SK-N-SH (cell line): ENCODE measurements at regions not wholly inside any gene's neighbourhood (a gene's known extent, or its start where the extent isn't known, plus 50 kb on each side); places are given as distances from the start of the nearest gene placed in this dataset.

Experiments
- CTCF ChIA-PET: fragments of 300-600, 350-600 bp; formaldehyde crosslinking; extraction: SDS; loops from one replicate; lab custom pipeline; 2021; lab: Yijun Ruan, JAX
- POLR2A ChIA-PET: fragments of 350-600 bp; sonication (Branson Sonifier 250); formaldehyde crosslinking; extraction: SDS; loops from one replicate; lab custom pipeline; 2020; ENCODE audit warnings: antibody characterized with exemption, inconsistent platforms; lab: Yijun Ruan, JAX
- DNase-seq: peaks from one replicate; pipeline ENCODE4 v3.0.0; 2012
- H2AFZ ChIP-seq: fragments of 200-600 bp; sonication (generic); 2 replicates; pipeline ENCODE4 v1.8.1; 2016; ENCODE audit warnings: antibody characterized with exemption, mild to moderate bottlenecking, low read depth
- H3F3A ChIP-seq: fragments of 200-600 bp; sonication (generic); replicated peaks from 2 replicates; pipeline ENCODE3; 2016; ENCODE audit warnings: antibody characterized with exemption, mild to moderate bottlenecking; ENCODE audit not compliant: insufficient read depth
- H3K27ac ChIP-seq, 2 experiments: fragments of 200-500 bp in 1 of 2; fragments of 200-600 bp in 1 of 2; sonication (Bioruptor generic) in 1 of 2; sonication (generic), shearing (Covaris generic) in 1 of 2; 2 replicates each; pipeline versions ENCODE4 v1.5.1 to v1.6.1; 2014 to 2016; ENCODE audit warnings: low read depth in 2 of 2, inconsistent platforms in 1 of 2, low read length in 1 of 2, mild to moderate bottlenecking in 1 of 2, mixed read lengths in 1 of 2
- H3K27me3 ChIP-seq: fragments of 200-600 bp; sonication (generic), shearing (Covaris generic); 2 replicates; pipeline ENCODE4 v1.6.1; 2016; ENCODE audit warnings: mixed run types; ENCODE audit not compliant: insufficient read depth
- H3K36me3 ChIP-seq, 2 experiments: fragments of 200-500 bp in 1 of 2; fragments of 200-600 bp in 1 of 2; sonication (Bioruptor generic) in 1 of 2; sonication (generic) in 1 of 2; replicated peaks in 1 of 2; 2 replicates each; pipeline versions ENCODE3 to v1.5.1; 2014 to 2016; ENCODE audit warnings: low read length in 1 of 2, mild to moderate bottlenecking in 1 of 2; ENCODE audit not compliant: insufficient read depth in 2 of 2, control insufficient read depth in 1 of 2
- H3K4me1 ChIP-seq, 2 experiments: fragments of 200-500 bp in 1 of 2; fragments of 200-600 bp in 1 of 2; sonication (Bioruptor generic) in 1 of 2; sonication (generic), shearing (Covaris generic) in 1 of 2; 2 replicates each; pipeline versions ENCODE4 v1.5.1 to v1.6.1; 2014 to 2016; ENCODE audit warnings: low read depth in 1 of 2, low read length in 1 of 2, mixed run types in 1 of 2; ENCODE audit not compliant: insufficient read depth in 2 of 2, control insufficient read depth in 1 of 2
- H3K4me2 ChIP-seq: fragments of 200-600 bp; sonication (generic), shearing (Covaris generic); 2 replicates; pipeline ENCODE4 v1.6.1; 2017; ENCODE audit warnings: mixed run types
- H3K4me3 ChIP-seq, 2 experiments: fragments of 200-500 bp in 1 of 2; fragments of 200-600 bp in 1 of 2; sonication (Bioruptor generic) in 1 of 2; sonication (generic), shearing (Covaris generic) in 1 of 2; 2 replicates each; pipeline versions ENCODE4 v1.5.1 to v1.8.1; 2014 to 2016; ENCODE audit warnings: low read depth in 2 of 2, inconsistent platforms in 1 of 2, low read length in 1 of 2, mild to moderate bottlenecking in 1 of 2, mixed read lengths in 1 of 2, moderate library complexity in 1 of 2
- H3K79me2 ChIP-seq: fragments of 200-600 bp; sonication (generic); 2 replicates; pipeline ENCODE4 v1.8.1; 2017; ENCODE audit warnings: mild to moderate bottlenecking; ENCODE audit not compliant: insufficient read depth
- H3K9ac ChIP-seq: fragments of 200-600 bp; sonication (generic); 2 replicates; pipeline ENCODE4 v1.6.1; 2017; ENCODE audit warnings: mixed run types
- H3K9me2 ChIP-seq: fragments of 200-600 bp; sonication (generic); 2 replicates; pipeline ENCODE4 v1.6.1; 2017; ENCODE audit warnings: mixed run types
- H3K9me3 ChIP-seq: fragments of 200-600 bp; sonication (generic); 2 replicates; pipeline ENCODE4 v1.6.1; 2017; ENCODE audit warnings: mixed run types, mild to moderate bottlenecking, moderate library complexity
- H4K20me1 ChIP-seq: fragments of 200-600 bp; sonication (generic); 2 replicates; pipeline ENCODE4 v1.6.1; 2017; ENCODE audit warnings: mild to moderate bottlenecking, mixed run types; ENCODE audit not compliant: insufficient read depth
- ELF1 ChIP-seq: IDR thresholded peaks from 2 replicates; pipeline ENCODE4 v1.4.0; 2012
- EP300 ChIP-seq, 2 experiments: IDR thresholded peaks; 2 replicates each; pipeline versions ENCODE4 v1.4.0 to v1.6.1; 2012; ENCODE audit warnings: borderline replicate concordance in 1 of 2, low read depth in 1 of 2, low read length in 1 of 2
- EZH2phosphoT487 ChIP-seq: fragments of 200-600 bp; sonication (generic); IDR thresholded peaks from 2 replicates; pipeline ENCODE4 v1.6.1; 2017; ENCODE audit warnings: low read depth, mixed run types, mild to moderate bottlenecking, antibody characterized with exemption, moderate library complexity, borderline replicate concordance
- FOSL2 ChIP-seq: IDR thresholded peaks from 2 replicates; pipeline ENCODE4 v1.4.0; 2012; ENCODE audit warnings: low read depth, mild to moderate bottlenecking, moderate library complexity, borderline replicate concordance
- FOXJ3 ChIP-seq: sonication (generic); formaldehyde crosslinking; IDR thresholded peaks from 2 replicates; pipeline ENCODE4 v1.5.1; 2020; ENCODE audit warnings: mild to moderate bottlenecking, missing genetic modification reagents
- FOXM1 ChIP-seq: IDR thresholded peaks from 2 replicates; pipeline ENCODE4 v1.4.0; 2012; ENCODE audit warnings: low read depth, mild to moderate bottlenecking
- GABPA ChIP-seq: IDR thresholded peaks from 2 replicates; pipeline ENCODE4 v1.4.0; 2012; ENCODE audit warnings: low read depth, mild to moderate bottlenecking
- MAX ChIP-seq: IDR thresholded peaks from 2 replicates; pipeline ENCODE4 v1.4.0; 2012; ENCODE audit warnings: low read depth
- MEF2A ChIP-seq: IDR thresholded peaks from 2 replicates; pipeline ENCODE4 v1.4.0; 2012; ENCODE audit warnings: low read depth, borderline replicate concordance
- MXI1 ChIP-seq: IDR thresholded peaks from 2 replicates; pipeline ENCODE4 v1.6.1; 2012; ENCODE audit warnings: mild to moderate bottlenecking, low read depth, low read length, improper control_type of control experiment
- POLR2AphosphoS5 ChIP-seq: IDR thresholded peaks from 2 replicates; pipeline ENCODE4 v1.6.1; 2012; ENCODE audit warnings: low read depth, low read length
- RCOR1 ChIP-seq: fragments of 150-350 bp; IDR thresholded peaks from 2 replicates; pipeline ENCODE4 v1.6.1; 2017; ENCODE audit warnings: antibody characterized with exemption, low read length
- REST ChIP-seq: IDR thresholded peaks from 2 replicates; pipeline ENCODE4 v1.6.1; 2012; ENCODE audit warnings: mild to moderate bottlenecking, low read depth, low read length, moderate library complexity
- TAF1 ChIP-seq: IDR thresholded peaks from 2 replicates; pipeline ENCODE4 v1.6.1; 2012; ENCODE audit warnings: low read depth, mild to moderate bottlenecking, low read length, moderate library complexity, borderline replicate concordance
- TEAD4 ChIP-seq: IDR thresholded peaks from 2 replicates; pipeline ENCODE4 v1.4.0; 2012; ENCODE audit warnings: mild to moderate bottlenecking, borderline replicate concordance; ENCODE audit not compliant: insufficient read depth
- YY1 ChIP-seq: IDR thresholded peaks from 2 replicates; pipeline ENCODE4 v1.4.0; 2012; ENCODE audit warnings: low read depth, mild to moderate bottlenecking
- TF ChIP-seq, protein P1 (sequence below): IDR thresholded peaks from 2 replicates; pipeline ENCODE4 v1.4.0; 2012; ENCODE audit warnings: low read depth, borderline replicate concordance

DNA sequence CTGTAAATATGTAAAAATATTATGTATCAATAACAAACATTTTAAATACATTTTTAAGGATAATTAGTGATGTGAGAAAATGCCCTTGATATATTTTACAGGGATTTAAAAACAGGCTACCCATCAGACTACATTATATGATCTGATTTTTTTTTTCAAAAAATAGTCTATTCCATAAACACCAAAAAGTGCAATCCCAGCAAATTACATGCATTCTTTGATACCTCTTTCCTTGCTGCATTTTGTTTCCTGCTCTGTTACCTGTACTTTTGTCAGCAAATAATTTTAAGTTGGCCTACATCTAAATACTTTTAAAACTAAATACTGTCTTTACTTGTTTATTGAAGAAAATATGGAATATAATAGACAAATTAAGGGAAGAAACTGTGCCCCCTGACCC lies 306.2 kb upstream of the ARID1B start:
- Histone ChIP-seq H3K4me1 (no peaks in the 10 kb centered on the region), H3K36me3 (no peaks in the 10 kb centered on the region), H3K27ac (no peak overlapping the region), H3K4me2 (no peak overlapping the region), H3K9me3 (no peaks in the 10 kb centered on the region), H3F3A (no peaks in the 10 kb centered on the region), H3K9me2 (no peaks in the 10 kb centered on the region)
- CTCF ChIA-PET: no interaction called here
- no peak for DNase-seq
- TF ChIP-seq EZH2phosphoT487 (no peak), TEAD4 (no peak), EP300 (IDR thresholded peaks at IDR 0.05; ENCODE audit: borderline replicate concordance in 1 of 2, low read depth in 1 of 2, low read length in 1 of 2) (no peak), REST (no peak), FOXM1 (no peak), POLR2AphosphoS5 (no peak), FOSL2 (no peak), MAX (no peak), TAF1 (no peak), ELF1 (no peak), GABPA (no peak), MXI1 (no peak), FOXJ3 (no peak), MEF2A (no peak), YY1 (no peak), RCOR1 (no peak)
- TF ChIP-seq, protein P1, sequence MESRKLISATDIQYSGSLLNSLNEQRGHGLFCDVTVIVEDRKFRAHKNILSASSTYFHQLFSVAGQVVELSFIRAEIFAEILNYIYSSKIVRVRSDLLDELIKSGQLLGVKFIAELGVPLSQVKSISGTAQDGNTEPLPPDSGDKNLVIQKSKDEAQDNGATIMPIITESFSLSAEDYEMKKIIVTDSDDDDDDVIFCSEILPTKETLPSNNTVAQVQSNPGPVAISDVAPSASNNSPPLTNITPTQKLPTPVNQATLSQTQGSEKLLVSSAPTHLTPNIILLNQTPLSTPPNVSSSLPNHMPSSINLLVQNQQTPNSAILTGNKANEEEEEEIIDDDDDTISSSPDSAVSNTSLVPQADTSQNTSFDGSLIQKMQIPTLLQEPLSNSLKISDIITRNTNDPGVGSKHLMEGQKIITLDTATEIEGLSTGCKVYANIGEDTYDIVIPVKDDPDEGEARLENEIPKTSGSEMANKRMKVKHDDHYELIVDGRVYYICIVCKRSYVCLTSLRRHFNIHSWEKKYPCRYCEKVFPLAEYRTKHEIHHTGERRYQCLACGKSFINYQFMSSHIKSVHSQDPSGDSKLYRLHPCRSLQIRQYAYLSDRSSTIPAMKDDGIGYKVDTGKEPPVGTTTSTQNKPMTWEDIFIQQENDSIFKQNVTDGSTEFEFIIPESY: no peak
- TF ChIP-seq, all 33 proteins: peak for 0
- Histone ChIP-seq H3K9ac (no peak overlapping the region), H3K4me3 (no peak overlapping the region), H4K20me1 (no peaks in the 10 kb centered on the region), H2AFZ (no peak overlapping the region), H3K27me3 (no peaks in the 10 kb centered on the region), H3K79me2 (no peaks in the 10 kb centered on the region)
- POLR2A ChIA-PET: no interaction called here
